ENCODE measurements at regions not wholly inside any gene's neighbourhood (a gene's known extent, or its start where the extent isn't known, plus 50 kb on each side); places are given as distances from the start of the nearest gene placed in this dataset.

DNA sequence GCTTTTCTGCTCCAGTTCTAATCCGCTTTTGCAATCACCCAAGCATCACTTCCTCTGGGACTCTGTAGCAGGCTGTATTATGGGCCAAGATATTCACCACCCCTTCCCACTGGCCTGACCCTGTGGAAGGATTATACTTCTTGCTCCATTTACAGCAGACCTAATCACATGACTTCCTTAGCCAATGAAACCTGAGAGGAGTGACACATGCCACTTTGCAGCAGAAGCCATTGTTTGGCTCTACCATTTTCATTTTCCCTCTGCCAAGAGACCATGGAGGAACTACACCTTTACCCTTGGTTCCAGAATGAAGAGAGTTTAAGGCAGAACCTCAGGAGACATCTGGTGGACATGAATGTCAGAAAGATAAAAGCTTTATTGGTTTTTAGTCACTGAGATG, 134.9 kb upstream of the HSD17B12 start:
- DNase-seq (ENCODE audit: low read depth in 2 of 2) = no peak

DNA sequence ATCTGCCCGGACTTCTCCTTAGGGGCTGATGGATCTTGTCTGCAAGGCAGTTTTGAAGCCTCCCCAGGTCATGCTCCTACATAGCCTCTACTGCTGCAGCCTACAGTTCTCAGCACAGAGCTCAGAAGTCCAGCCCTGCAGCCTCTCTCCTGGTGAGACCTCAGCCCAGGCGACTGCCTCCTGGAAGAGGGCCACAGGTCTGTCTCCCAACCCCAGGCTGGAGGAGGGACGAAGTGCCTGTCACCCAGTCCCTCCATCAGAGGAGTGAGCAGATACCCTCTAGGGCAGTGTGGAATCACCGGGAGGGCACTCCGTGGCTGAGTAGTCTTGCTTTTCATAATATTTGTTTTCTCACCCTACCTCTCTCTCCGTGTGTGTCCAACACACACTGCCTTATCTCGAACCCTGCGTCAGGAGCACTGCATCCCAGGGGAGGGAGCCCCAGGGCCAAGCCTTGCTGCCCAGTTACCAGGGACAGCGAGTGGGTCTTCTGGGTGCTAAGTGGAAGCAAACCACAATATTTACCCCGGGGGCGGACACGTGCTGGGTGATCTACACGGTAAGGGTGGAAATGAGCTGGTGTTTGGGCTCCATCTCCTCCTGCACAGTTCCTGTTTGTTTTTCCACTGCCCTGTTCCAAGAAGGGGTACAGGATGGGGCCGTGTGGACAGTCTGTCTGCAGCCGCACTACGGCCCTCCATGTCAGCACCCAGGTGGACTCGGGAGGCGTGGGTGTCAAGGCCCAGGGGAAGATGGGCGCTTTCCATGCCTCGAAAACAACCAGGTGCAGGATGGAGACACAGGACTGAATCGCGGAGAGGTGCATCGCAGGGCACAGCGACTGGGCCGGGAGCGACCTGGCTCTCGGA, 133.7 kb upstream of the HSD17B12 start:
- DNase-seq (ENCODE audit: low read depth in 2 of 2) = no peak

DNA sequence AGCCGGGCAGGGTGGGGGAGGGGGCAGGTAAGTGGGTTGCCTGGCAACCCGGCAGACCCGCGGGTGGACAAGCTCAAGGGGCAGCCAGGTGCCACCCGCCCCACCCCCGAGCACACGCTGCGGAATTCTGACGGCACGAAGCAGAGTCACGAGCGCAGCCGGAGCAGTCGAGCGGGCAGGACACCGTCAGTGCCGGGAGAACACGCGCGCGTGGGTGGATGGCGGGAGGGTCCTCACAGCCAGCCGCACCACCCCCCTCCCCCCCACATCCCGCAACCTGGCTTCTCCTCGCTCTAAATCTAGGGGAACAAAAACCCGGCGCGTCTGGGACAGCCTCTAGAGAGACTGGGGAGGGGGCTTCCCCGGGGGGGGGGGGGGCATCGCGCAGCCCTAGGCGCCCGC, 133.1 kb upstream of the HSD17B12 start:
- DNase-seq (ENCODE audit: low read depth in 2 of 2) = no peak

DNA sequence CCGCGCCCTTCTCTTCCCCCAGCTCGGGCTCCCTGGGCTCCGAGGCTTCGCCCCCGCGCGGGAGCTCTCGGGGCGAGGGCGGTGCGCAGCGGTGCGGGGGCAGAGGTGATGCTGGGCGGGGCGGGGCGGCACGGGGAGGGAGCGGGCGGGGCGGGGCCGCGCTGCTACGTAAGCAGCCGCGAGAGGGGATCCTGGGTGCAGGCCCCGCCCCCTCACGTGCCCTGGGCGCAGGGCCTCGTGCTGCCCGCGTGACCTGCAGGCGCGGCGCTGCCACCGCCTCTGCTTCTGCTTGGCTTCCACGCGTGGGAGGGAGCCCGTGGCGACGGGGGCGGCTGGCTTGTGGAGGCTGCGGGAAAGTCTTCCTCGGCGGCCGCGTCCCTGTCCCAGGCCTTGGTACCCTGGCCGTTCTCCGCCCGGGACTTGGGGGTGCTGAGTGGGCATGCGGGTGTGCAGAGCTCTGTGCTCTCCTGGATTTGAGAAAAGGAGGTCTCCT, 132.6 kb upstream of the HSD17B12 start:
- no peak for DNase-seq (ENCODE audit: low read depth in 2 of 2)

DNA sequence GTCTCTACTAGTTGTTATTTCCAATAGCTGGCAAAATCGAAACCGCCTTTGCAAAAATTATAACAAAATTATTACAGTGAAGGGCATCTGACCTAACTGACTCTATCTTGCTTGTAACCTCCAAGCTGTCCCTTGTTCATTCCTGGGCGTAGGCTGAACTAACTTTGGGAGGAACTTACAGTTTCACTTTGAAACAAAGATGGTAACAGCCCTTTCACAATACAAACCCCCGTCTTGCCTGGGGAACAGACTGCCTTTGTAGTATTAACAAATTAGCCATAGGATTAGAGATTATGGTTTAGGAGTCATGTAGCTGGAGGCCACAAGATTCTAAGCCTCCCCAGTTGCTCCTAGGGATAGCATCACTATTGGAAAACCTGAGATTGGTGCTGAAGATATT, 131.6 kb upstream of the HSD17B12 start:
- no peak for DNase-seq (ENCODE audit: low read depth in 2 of 2)

DNA sequence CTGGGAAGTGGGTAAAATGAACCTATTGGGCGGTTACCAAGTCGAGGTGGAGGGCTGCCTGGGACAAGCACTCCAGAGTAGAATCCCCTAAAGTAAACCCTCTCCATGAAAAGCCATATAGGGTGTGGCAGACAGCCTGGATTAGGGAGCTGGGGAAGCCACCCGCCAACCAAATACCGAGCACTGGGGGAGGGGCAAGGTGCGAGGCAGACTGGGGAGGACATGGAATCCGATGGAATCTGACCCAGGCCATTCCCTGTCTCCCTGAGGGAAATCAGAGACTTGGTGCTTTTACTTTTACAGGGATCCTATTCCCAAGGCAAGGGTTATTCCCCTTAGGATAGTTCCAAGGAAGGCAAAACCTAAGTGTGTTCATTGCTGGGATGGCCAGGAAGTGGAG, 130.9 kb upstream of the HSD17B12 start:
- DNase-seq (ENCODE audit: low read depth in 2 of 2) = no peak

DNA sequence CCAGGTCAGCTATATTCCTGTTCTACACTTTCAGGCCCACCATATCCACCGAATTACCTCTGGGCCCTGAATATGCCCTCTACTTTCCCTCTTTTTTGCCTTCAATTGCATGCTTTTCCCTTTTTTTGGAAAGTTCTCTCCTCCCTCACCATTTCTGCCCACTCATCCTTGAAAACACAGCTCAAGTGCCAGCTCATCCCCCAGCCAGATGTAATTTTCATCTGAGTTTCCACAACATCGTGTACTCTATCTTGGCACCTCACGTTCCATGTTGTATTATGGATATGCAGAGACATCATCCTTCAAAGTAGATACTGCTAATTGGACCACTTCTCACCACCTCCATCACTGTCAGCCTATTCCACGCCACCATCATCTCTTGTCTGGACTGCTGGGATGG, 129.8 kb upstream of the HSD17B12 start:
- no peak for DNase-seq (ENCODE audit: low read depth in 2 of 2)

DNA sequence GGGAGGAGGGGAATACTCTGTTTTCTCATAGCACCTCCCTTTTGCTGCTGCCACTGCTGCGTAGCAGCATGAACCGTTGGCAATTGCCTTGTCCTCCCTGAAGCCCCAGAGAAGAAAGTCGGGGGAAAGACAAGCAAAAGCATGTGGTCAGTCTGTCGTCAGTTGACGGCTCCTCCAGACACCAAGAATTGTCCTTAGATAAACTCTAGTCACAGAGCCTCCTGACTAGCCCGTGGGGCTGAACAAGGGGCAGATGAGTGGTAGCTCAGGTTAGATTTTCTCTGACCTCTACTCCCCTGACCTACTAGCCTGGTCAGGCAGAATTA, 126.4 kb upstream of the HSD17B12 start:
- no peak for DNase-seq (ENCODE audit: low read depth in 2 of 2)

DNA sequence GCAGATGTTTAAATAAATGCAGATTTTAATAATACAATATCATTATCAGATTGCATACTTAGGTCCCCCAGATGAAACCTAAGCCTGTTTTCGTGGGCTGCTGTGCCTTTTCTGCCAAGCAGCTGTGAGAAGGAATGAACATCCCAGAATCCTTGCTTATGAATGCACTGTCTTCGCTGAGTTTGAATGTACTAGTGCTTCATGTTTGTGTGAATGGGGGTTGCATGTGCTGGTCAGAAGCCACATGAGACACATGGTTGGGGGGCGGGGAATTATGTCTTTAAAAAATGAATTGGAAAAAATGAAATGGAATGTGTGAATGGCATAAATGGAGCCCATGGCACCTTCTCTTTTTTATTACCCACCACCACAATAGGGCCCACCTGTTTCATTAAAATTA, 125.4 kb upstream of the HSD17B12 start:
- DNase-seq (ENCODE audit: low read depth in 2 of 2) = no peak

DNA sequence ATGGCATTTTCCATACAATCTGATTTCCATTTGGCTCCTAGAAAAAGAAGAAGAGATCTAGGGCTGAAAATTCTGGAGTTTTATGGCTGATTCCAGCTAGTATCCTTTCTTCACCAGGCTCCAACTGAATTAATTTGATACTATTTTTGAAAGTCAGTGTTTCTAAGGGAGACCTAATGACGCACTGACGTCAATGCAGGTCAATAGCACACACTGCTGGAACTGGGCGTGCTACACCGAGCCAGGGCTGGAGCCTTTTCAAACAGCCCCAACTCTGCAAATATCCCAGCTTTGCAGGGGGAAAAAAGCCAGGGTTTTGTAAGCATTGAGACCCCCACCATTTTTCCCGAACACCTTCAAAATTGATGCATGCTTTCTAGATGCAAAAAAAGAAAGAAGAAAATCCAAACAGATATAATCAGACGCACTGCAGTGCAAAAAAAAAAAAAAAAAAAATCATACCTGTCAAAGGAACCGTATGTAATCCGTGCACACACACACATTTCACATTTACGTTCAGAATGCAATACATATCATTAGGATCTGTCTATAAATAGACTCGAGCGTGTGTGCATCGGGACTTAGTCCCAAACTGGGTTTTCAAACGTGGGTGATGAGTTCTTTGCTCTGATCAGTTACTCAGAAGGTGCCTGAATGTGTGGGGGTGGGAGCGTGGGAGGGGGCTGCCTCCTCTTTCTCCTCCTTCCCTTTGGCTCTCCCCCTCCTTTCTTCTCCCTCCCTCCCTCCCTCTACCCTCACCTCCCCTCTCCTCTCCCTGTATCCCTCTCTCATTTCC, 124.5 kb upstream of the HSD17B12 start:
- DNase-seq (ENCODE audit: low read depth in 2 of 2) = no peak

DNA sequence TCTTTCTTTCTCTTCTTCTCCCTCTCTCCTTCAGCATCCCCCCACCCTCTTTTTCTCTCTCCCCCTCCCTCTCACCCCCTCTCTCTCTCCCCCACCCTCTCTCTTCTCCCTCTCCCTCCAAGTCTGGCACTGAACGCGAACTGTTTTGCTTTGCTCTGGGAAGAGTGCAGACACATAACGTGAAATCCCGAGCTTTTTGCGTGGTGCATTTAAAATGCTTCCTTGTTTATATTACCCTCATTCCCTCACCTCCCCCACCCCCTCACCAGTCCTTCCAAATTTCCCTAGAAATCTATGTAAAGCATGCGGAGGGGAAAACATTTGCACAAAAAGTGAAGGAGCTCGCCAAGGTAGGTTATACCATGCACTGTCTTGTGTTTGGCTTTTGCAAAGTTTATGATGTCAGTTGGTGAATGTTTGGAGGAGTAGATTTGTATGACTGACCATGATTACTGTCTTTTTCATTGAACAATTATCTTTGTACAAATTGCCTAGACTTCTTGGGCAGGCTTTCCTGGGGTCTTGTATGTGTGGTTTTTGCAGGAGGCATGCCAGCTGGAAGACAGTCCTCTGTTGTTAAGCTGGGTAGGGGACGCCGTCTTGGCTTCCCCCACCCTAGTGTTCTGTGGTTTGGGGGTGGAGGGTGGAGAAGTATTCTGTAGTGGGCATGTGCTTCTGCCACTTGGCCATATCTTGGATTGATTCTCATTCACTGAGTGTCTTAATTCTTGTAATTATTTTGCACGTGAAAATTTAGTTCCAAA, 123.7 kb upstream of the HSD17B12 start:
- no peak for DNase-seq (ENCODE audit: low read depth in 2 of 2)

DNA sequence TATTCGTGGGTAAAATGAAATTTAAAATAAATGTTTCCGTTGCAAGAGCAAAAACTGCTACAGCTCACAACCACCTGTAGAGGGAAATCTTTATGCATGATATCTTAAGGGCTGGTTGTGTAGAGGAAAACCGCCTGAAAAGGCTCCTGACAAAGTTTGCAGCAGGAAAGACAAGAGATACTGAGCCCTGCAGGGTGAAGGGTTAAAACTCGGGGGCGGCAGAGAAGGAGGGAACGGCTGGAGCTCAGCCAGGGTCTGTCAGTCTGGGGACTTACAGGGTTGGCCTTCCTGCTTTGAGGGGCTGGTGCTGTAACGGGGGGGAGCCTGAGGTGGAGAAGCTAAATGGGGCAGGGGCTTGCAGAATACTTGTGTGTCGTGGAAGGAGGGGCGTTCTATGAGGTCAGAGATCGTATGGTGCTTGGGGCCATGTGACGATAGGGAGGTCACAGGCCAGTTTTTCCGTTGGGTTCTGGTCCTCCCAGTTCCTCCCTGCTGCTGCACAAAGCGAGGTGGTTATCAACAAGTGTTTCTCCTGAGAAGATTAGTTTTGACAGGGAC, 122.9 kb upstream of the HSD17B12 start:
- no peak for DNase-seq (ENCODE audit: low read depth in 2 of 2)

DNA sequence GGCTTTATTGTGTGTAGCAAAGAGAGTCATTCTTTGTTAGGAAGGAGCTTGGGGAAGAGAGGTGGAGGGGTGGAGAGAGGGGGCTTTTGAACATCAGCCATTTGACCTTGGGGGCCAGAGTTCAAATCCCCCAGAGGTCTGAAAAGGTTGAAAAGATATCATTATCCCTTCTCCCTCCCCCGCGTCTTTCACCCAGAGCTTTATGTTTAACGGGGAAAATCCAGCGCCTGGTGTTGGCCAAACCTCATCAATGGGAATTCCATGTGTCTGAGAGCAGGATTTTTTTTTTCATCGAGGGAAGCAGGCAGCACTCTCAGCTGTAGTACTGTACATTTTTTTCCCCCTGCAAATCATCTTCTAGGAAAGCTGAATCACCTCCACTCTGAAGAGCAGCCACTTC, 122.4 kb upstream of the HSD17B12 start:
- no peak for DNase-seq (ENCODE audit: low read depth in 2 of 2)

DNA sequence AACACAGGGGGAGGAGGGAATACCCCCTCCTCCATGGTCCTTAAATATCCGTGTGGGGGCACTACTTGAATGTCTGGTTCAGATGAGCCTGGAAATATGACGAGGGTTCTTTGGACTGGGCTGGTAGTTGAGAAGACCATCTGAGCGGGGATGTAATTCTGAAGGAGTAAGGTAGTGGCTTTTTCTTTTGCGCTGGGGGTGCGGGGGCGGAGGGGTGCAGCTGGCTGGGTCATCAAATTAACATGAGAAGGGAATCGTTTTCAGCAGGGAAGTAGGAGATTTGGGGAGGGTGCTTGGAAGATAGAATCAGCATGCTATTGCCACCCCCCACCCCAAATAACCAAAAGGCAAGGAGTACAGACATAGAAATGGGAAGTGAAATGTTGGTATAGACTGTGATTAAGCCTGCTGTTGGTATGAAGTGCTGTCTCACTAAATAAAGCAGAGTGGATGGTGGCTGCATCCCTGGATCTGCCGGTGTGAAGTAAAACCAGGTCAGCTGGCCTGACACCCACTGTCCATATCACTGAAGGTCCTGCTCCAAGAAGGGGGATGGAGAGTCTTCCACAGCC, 121.9 kb upstream of the HSD17B12 start:
- DNase-seq (ENCODE audit: low read depth in 2 of 2) = no peak

DNA sequence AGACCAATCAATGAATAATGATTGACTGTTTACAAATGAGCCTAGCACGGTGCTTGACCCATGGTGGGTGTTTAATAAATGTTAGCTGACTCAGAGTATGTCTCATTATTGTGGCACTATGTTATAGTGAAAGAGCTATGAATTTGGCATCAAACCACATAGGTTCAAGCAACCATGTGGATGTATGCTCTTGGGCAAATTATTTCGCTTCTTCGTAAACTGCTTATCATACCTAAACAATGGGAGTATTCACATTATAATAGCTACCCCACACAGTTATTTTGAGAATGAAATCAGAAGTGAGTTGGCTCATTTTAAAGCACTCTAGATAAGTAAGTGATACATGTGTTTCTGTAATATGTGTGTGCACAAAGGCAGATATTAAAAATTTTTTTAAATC, 118.7 kb upstream of the HSD17B12 start:
- DNase-seq (ENCODE audit: low read depth in 2 of 2) = no peak

DNA sequence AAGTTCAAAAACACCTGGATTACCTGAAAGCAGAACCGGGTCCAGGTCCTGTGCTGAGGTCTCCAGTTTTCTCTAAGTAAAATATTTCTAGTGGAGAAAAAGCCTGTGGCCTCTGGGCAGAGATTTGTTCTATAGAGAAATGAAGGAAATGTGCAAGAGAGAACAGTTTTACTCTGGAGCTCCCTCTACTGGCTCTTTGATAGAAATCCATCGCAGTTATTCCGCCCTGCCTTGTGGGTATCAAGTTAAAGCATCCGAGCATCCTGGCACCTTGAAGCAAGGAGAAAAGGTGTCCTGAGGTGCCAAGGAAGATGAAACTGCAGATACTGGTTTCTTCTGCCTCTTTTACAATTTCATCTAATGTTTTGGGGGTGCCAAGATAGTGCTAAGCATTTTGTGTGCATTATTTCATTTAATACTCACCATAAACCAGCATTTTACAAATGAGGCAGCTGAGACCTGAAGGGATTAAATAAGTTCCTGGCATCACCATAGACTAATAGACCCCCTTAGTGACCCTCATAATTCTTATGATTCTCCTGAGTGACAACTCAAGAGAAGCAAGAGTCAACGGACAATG, 113.1 kb upstream of the HSD17B12 start:
- DNase-seq (ENCODE audit: low read depth in 2 of 2) = no peak

DNA sequence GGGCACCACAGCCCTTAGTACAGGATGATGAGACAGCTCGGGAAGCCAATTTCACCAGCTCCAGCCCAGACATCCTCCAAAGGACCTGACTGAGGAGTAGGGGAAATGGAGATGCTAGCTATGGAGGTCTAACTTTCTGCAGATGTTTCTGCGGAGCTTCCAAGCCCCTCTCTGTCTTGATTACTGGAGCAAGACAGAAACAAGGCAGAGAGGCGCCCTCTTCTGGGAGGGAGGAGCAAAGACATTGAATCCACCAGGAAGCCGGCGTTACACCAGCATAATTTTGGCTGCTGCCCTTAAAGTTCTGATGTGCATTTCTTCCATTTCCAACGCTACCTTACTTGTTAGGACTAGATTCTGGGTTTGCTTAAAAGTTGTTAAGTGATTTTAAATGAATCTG, 107.3 kb upstream of the HSD17B12 start:
- DNase-seq (ENCODE audit: low read depth in 2 of 2) = no peak

DNA sequence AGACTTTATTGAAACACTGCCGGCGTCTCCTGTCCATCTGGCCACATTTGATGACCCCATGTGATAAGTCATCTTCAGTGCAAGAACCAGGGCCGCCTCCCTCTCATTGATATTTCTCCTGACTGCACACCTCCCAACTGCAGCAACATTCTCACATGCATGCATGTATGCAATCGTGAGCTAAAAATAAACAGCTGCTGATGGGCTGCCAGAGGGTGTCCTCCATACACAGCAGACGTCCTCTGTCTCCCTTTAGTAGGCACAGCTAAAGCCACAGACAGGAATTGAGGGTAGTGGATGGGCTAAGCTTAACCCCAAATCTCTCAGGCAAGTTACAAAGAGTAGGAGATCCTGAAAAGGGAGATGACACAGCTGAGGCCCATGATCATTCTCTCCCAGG, 106.7 kb upstream of the HSD17B12 start:
- DNase-seq (ENCODE audit: low read depth in 2 of 2) = no peak

DNA sequence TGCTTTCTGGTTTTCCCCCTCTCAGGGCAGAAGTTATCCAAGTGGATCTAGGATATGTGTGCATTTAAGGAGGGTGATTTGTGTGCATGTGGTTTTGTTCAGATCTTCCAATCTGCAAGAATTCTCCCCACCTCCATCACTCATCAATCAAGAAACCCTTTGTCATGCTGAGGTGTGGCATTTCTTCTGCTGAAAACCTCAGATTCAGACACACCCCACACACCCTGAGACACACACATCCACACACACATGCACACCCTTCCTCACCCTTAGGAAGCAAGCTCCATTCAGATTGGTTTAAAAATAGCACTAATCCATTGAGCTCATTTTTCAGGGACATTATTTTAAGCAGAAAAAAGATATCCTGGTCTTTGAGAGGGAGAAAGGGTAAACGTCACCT, 106.1 kb upstream of the HSD17B12 start:
- DNase-seq (ENCODE audit: low read depth in 2 of 2) = no peak

DNA sequence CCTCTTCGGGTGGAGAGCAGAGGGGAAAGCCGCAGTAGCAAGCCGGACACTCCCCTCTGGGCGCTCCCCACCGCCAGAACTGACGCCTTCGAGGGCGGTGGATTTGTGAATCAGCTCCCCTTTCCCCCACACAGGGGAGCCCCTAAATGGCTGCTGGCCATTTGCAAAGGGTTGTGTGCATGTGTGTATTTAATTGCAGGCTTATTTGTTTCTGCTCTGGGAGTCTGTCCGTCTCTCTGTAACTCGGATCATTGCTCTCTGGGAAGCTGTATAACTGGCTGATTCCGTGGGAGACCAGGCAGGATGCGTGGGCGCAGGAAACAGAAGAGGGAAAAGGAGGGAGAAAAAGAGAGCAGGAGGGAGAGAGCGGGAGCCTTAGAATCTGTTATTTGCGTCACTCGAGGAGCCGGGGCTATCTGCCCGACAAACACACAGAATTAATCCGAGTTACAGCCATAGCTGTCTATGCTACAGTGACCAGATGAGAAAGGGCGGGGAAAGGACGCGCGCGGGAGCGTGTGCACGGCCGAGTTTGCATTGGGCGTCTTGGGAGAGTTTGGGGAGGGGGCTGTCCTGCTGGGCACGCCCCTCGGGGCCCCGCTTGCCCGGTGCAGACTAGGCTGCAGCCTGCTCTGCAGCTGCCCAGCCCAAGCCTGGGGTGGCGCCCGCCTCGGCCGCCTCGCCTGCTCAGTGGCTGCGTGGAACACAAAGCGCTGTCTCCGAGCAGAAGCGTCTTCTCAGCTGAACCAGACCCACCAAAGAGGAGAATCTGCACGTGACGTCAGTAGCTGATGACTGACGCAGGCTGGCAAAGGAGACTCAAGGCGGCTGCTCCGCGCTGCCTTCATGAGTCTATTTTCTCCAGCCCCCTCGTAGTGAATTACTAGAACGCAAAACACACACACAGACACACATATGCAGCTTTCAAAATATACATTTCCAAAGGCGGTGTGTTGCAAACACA, 105.3 kb upstream of the HSD17B12 start:
- DNase-seq (ENCODE audit: low read depth in 2 of 2) = no peak

Data from stimulated activated CD8-positive, alpha-beta memory T cell treated with anti-CD3 and anti-CD28 coated beads, Interleukin-15, amount 100 ng/mL, for 48 hours (primary cell).